H1 (cell line): ENCODE measurements at regions not wholly inside any gene's neighbourhood (a gene's known extent, or its start where the extent isn't known, plus 50 kb on each side); places are given as distances from the start of the nearest gene placed in this dataset.

Experiments used
- CTCF ChIA-PET: fragments of 300-600 bp; sonication (Branson Sonifier 250); formaldehyde crosslinking; loops from one replicate; lab custom pipeline; 2021; ENCODE audit not compliant: partially characterized antibody; lab: Charles Lee
- POLR2A ChIA-PET: fragments of 300-600 bp; sonication (Branson Sonifier 250); formaldehyde crosslinking; loops from one replicate; lab custom pipeline; 2021; ENCODE audit warnings: inconsistent platforms; ENCODE audit not compliant: partially characterized antibody; lab: Charles Lee
- DNase-seq, 2 experiments: peaks; one replicate each; pipeline versions ENCODE4 v3.0.0 to v3.0.0-alpha.2; 2010 to 2022; ENCODE audit warnings: low spot score in 2 of 2, low read depth in 1 of 2, mixed read lengths in 1 of 2
- FAIRE-seq: peaks from 2 replicates; lab custom pipeline; 2011; peaks lifted over from hg19 to GRCh38; lab: Jason Lieb, UNC
- H2AFZ ChIP-seq: 2 replicates; pipeline ENCODE4 v1.8.1; 2012; ENCODE audit warnings: low read length, inconsistent platforms
- H2AK5ac ChIP-seq: 2 replicates; pipeline ENCODE4 v1.6.1; 2013; ENCODE audit warnings: low read depth, low read length
- H2BK120ac ChIP-seq: replicated peaks from 2 replicates; pipeline ENCODE3; 2013; ENCODE audit warnings: low read depth, low read length, inconsistent platforms
- H2BK12ac ChIP-seq: 2 replicates; pipeline ENCODE4 v1.6.1; 2013; ENCODE audit warnings: low read depth, low read length
- H2BK15ac ChIP-seq: 2 replicates; pipeline ENCODE4 v1.6.1; 2013; ENCODE audit warnings: low read length
- H2BK20ac ChIP-seq: 2 replicates; pipeline ENCODE4 v1.6.1; 2013; ENCODE audit warnings: low read length
- H2BK5ac ChIP-seq: 2 replicates; pipeline ENCODE4 v1.6.1; 2013; ENCODE audit warnings: low read depth, low read length
- H3K14ac ChIP-seq: 2 replicates; pipeline ENCODE4 v1.6.1; 2013; ENCODE audit warnings: inconsistent platforms; ENCODE audit not compliant: insufficient read length
- H3K18ac ChIP-seq: 2 replicates; pipeline ENCODE4 v1.6.1; 2013; ENCODE audit warnings: low read length; ENCODE audit errors: extremely low read depth
- H3K23ac ChIP-seq: 2 replicates; pipeline ENCODE4 v1.6.1; 2013; ENCODE audit warnings: inconsistent platforms; ENCODE audit not compliant: insufficient read length
- H3K23me2 ChIP-seq: 2 replicates; pipeline ENCODE4 v1.6.1; 2013; ENCODE audit warnings: low read depth, low read length
- H3K27ac ChIP-seq: 2 replicates; pipeline ENCODE4 v1.6.1; 2011; ENCODE audit warnings: low read depth, low read length, inconsistent platforms
- H3K27me3 ChIP-seq, 4 experiments: replicated peaks in 1 of 4; 1 replicate in 1 of 4; 2 replicates in 3 of 4; pipeline versions ENCODE4 v1.6.1 to v1.8.1; 2011 to 2013; ENCODE audit warnings: low read length in 3 of 4, mild to moderate bottlenecking in 3 of 4, inconsistent platforms in 2 of 4, mixed read lengths in 2 of 4, moderate library complexity in 1 of 4; ENCODE audit not compliant: control insufficient read depth in 3 of 4, insufficient read depth in 3 of 4; ENCODE audit errors: extremely low read depth in 1 of 4
- H3K36me3 ChIP-seq, 4 experiments: 2 replicates each; pipeline versions ENCODE4 v1.6.1 to v1.8.1; 2011 to 2013; ENCODE audit warnings: mild to moderate bottlenecking in 4 of 4, low read length in 3 of 4, moderate library complexity in 2 of 4, control low read depth in 1 of 4, inconsistent platforms in 1 of 4; ENCODE audit not compliant: insufficient read depth in 4 of 4, control insufficient read depth in 2 of 4
- H3K4ac ChIP-seq: replicated peaks from 2 replicates; pipeline ENCODE3; 2013; ENCODE audit warnings: low read length, low read depth, mixed read lengths, inconsistent platforms; ENCODE audit not compliant: insufficient read length
- H3K4me1 ChIP-seq, 4 experiments: replicated peaks in 1 of 4; 1 replicate in 1 of 4; 2 replicates in 3 of 4; pipeline versions ENCODE4 v1.6.1 to v1.8.1; 2011 to 2013; ENCODE audit warnings: low read length in 3 of 4, inconsistent platforms in 2 of 4, mixed read lengths in 1 of 4; ENCODE audit not compliant: insufficient read depth in 4 of 4, control insufficient read depth in 3 of 4
- H3K4me2 ChIP-seq, 2 experiments: 2 replicates each; pipeline versions ENCODE4 v1.6.1 to v1.8.1; 2011 to 2013; ENCODE audit warnings: low read depth in 2 of 2, low read length in 2 of 2, control low read depth in 1 of 2, inconsistent platforms in 1 of 2, mild to moderate bottlenecking in 1 of 2; ENCODE audit not compliant: insufficient read depth in 1 of 2
- H3K4me3 ChIP-seq, 4 experiments: fragments of 200-600, 300-600 bp in 1 of 4; sonication (generic), shearing (Covaris generic), sonication (Bioruptor Twin) in 1 of 4; 2 replicates each; pipeline versions ENCODE4 v1.5.1 to v1.8.1; 2011 to 2016; ENCODE audit warnings: low read length in 4 of 4, low read depth in 3 of 4, control low read depth in 2 of 4, inconsistent platforms in 2 of 4, mild to moderate bottlenecking in 2 of 4, mixed read lengths in 1 of 4, moderate library complexity in 1 of 4; ENCODE audit not compliant: insufficient read depth in 2 of 4; ENCODE audit errors: extremely low read depth in 1 of 4
- H3K56ac ChIP-seq: replicated peaks from 2 replicates; pipeline ENCODE3; 2013; ENCODE audit warnings: low read depth, mild to moderate bottlenecking, mixed read lengths, low read length, inconsistent platforms; ENCODE audit not compliant: insufficient read length
- H3K79me1 ChIP-seq: 2 replicates; pipeline ENCODE4 v1.6.1; 2013; ENCODE audit warnings: low read depth, low read length, control low read depth
- H3K79me2 ChIP-seq, 2 experiments: 2 replicates each; pipeline versions ENCODE4 v1.6.1 to v1.8.1; 2012 to 2013; ENCODE audit warnings: low read length in 2 of 2, mild to moderate bottlenecking in 2 of 2, inconsistent platforms in 1 of 2; ENCODE audit not compliant: insufficient read depth in 2 of 2, control insufficient read depth in 1 of 2
- H3K9ac ChIP-seq, 4 experiments: replicated peaks in 1 of 4; 1 replicate in 1 of 4; 2 replicates in 3 of 4; pipeline versions ENCODE4 v1.6.1 to v1.8.1; 2011 to 2013; ENCODE audit warnings: low read depth in 3 of 4, low read length in 3 of 4, control low read depth in 2 of 4, mild to moderate bottlenecking in 2 of 4, moderate library complexity in 2 of 4, inconsistent platforms in 1 of 4; ENCODE audit errors: extremely low read depth in 1 of 4
- H3K9me3 ChIP-seq, 2 experiments: 2 replicates each; pipeline versions ENCODE4 v1.6.1 to v1.8.1; 2012 to 2013; ENCODE audit warnings: mild to moderate bottlenecking in 2 of 2, moderate library complexity in 2 of 2, control low read depth in 1 of 2, inconsistent platforms in 1 of 2, low read depth in 1 of 2, low read length in 1 of 2, mixed read lengths in 1 of 2; ENCODE audit not compliant: insufficient read depth in 2 of 2
- H4K20me1 ChIP-seq, 2 experiments: replicated peaks in 1 of 2; 2 replicates each; pipeline versions ENCODE3 to v1.8.1; 2011 to 2013; ENCODE audit warnings: inconsistent platforms in 2 of 2, low read length in 2 of 2, mild to moderate bottlenecking in 1 of 2; ENCODE audit not compliant: insufficient read depth in 2 of 2, control insufficient read depth in 1 of 2
- H4K5ac ChIP-seq: 2 replicates; pipeline ENCODE4 v1.6.1; 2013; ENCODE audit warnings: low read length, low read depth, mixed read lengths, inconsistent platforms; ENCODE audit not compliant: insufficient read length
- H4K8ac ChIP-seq: 2 replicates; pipeline ENCODE4 v1.8.0; 2013; ENCODE audit warnings: mild to moderate bottlenecking, moderate library complexity, low read length, inconsistent platforms; ENCODE audit not compliant: insufficient read depth; ENCODE audit errors: extremely low read depth
- H4K91ac ChIP-seq: replicated peaks from 2 replicates; pipeline ENCODE3; 2013; ENCODE audit warnings: low read length, mixed read lengths, inconsistent platforms; ENCODE audit not compliant: insufficient read length
- BRCA1 ChIP-seq: IDR thresholded peaks from 2 replicates; pipeline ENCODE4 v1.6.1; 2012; ENCODE audit warnings: low read depth, low read length, improper control_type of control experiment
- HDAC2 ChIP-seq, 2 experiments: fragments of 300-600 bp in 1 of 2; sonication (generic) in 1 of 2; IDR thresholded peaks; 2 replicates each; pipeline ENCODE4 v1.6.1; 2011 to 2012; ENCODE audit warnings: low read depth in 2 of 2, low read length in 2 of 2, mild to moderate bottlenecking in 2 of 2, moderate library complexity in 2 of 2, borderline replicate concordance in 1 of 2, inconsistent platforms in 1 of 2
- NANOG ChIP-seq: IDR thresholded peaks from 2 replicates; pipeline ENCODE4 v1.6.1; 2011; ENCODE audit warnings: low read length, low read depth, mild to moderate bottlenecking, inconsistent platforms; ENCODE audit not compliant: insufficient read depth, poor library complexity, severe bottlenecking
- RXRA ChIP-seq: IDR thresholded peaks from 2 replicates; pipeline ENCODE4 v1.6.1; 2011; ENCODE audit warnings: low read depth, mild to moderate bottlenecking, low read length, moderate library complexity; ENCODE audit not compliant: insufficient read depth
- SIRT6 ChIP-seq: IDR thresholded peaks from one replicate; pipeline ENCODE4 v1.7.1; 2012; ENCODE audit warnings: low read length, inconsistent platforms
- SIX5 ChIP-seq: IDR thresholded peaks from 2 replicates; pipeline ENCODE4 v1.6.1; 2011; ENCODE audit warnings: mild to moderate bottlenecking, low read depth, low read length
- SP2 ChIP-seq: IDR thresholded peaks from 2 replicates; pipeline ENCODE4 v1.6.1; 2012; ENCODE audit warnings: mild to moderate bottlenecking, low read length, inconsistent platforms
- TAF7 ChIP-seq: optimal IDR thresholded peaks from 2 replicates; pipeline ENCODE3; 2011; ENCODE audit warnings: low read depth, mild to moderate bottlenecking, inconsistent platforms, low read length, moderate library complexity, borderline replicate concordance
- TF ChIP-seq, protein P1 (sequence below): IDR thresholded peaks from 2 replicates; pipeline ENCODE4 v1.6.1; 2012; ENCODE audit warnings: inconsistent platforms
- TF ChIP-seq, protein P2 (sequence below), 3 experiments: IDR thresholded peaks; 1 replicate in 2 of 3; 2 replicates in 1 of 3; pipeline versions ENCODE4 v1.5.1 to v1.6.1; 2011; ENCODE audit warnings: low read length in 3 of 3, mild to moderate bottlenecking in 3 of 3, inconsistent platforms in 2 of 3, low read depth in 1 of 3, moderate library complexity in 1 of 3; ENCODE audit not compliant: insufficient read depth in 1 of 3; ENCODE audit errors: control extremely low read depth in 1 of 3
- TF ChIP-seq, protein P3 (sequence below): IDR thresholded peaks from 2 replicates; pipeline ENCODE4 v1.6.1; 2012; ENCODE audit warnings: inconsistent platforms

DNA sequence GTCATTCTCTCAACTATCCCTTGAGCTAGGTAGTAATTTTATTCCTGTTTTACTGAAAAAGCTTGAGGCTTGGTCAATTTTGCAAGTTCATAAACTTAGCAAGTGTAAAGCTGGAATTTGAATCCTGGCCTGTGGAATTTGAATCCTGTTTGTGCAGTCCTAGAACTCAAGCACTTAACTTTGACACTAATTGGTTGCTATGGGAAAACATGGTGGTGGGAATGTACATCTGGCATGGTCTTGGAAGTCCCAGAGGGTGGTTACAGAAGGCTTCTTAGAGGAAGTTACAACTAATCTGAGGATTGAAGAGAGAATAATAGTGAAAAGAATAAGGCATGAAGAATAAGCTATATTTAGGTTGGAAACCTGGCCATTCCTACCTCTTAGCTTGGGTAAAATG lies 66.5 kb upstream of the LIN7C start:
- H3K18ac ChIP-seq = no peak overlapping the region
- H3K14ac ChIP-seq = no peak overlapping the region
- no peak overlapping the region for H2BK20ac ChIP-seq
- no peak overlapping the region for H4K5ac ChIP-seq
- H3K27ac ChIP-seq = no peak overlapping the region
- H3K4me3 ChIP-seq = no peak overlapping the region
- H4K91ac ChIP-seq = no peak overlapping the region
- H3K79me2 ChIP-seq = no peaks in the 10 kb centered on the region
- peaks cover 0 to 6% (median 2%) of the 10 kb centered on the region in 4 experiments; a peak in 4 of 7 replicates for H3K4me1 ChIP-seq
- DNase-seq (no peak), FAIRE-seq (no peak)
- no peak overlapping the region for H2BK5ac ChIP-seq
- H3K23me2 ChIP-seq = no peaks in the 10 kb centered on the region
- H2BK120ac ChIP-seq = no peak overlapping the region
- no peak overlapping the region for H3K56ac ChIP-seq
- H3K23ac ChIP-seq = no peak overlapping the region
- H2AFZ ChIP-seq = no peak overlapping the region
- no peaks in the 10 kb centered on the region for H3K9me3 ChIP-seq
- no peak overlapping the region for H3K4me2 ChIP-seq
- no peak overlapping the region for H2AK5ac ChIP-seq
- no peak overlapping the region for H3K9ac ChIP-seq
- no peak overlapping the region for H3K4ac ChIP-seq
- H4K8ac ChIP-seq = no peak overlapping the region
- CTCF ChIA-PET = interaction anchor here (1.5 to 1.6 kb wide), 2 partner anchors 9 to 25 kb away, joined by 3 to 6 read pairs; no protein-coding TSS in a partner anchor
- no peaks in the 10 kb centered on the region for H3K36me3 ChIP-seq
- H3K79me1 ChIP-seq = no peaks in the 10 kb centered on the region
- POLR2A ChIA-PET = no interaction called here
- H4K20me1 ChIP-seq = no peaks in the 10 kb centered on the region
- H3K27me3 ChIP-seq = no peaks in the 10 kb centered on the region
- H2BK15ac ChIP-seq = no peak overlapping the region
- no peak overlapping the region for H2BK12ac ChIP-seq
- TF ChIP-seq, protein P1, sequence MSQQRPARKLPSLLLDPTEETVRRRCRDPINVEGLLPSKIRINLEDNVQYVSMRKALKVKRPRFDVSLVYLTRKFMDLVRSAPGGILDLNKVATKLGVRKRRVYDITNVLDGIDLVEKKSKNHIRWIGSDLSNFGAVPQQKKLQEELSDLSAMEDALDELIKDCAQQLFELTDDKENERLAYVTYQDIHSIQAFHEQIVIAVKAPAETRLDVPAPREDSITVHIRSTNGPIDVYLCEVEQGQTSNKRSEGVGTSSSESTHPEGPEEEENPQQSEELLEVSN = no peak
- no peak for TF ChIP-seq SIX5
- no peak for TF ChIP-seq RXRA
- TF ChIP-seq, protein P2, sequence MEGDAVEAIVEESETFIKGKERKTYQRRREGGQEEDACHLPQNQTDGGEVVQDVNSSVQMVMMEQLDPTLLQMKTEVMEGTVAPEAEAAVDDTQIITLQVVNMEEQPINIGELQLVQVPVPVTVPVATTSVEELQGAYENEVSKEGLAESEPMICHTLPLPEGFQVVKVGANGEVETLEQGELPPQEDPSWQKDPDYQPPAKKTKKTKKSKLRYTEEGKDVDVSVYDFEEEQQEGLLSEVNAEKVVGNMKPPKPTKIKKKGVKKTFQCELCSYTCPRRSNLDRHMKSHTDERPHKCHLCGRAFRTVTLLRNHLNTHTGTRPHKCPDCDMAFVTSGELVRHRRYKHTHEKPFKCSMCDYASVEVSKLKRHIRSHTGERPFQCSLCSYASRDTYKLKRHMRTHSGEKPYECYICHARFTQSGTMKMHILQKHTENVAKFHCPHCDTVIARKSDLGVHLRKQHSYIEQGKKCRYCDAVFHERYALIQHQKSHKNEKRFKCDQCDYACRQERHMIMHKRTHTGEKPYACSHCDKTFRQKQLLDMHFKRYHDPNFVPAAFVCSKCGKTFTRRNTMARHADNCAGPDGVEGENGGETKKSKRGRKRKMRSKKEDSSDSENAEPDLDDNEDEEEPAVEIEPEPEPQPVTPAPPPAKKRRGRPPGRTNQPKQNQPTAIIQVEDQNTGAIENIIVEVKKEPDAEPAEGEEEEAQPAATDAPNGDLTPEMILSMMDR (IDR thresholded peaks at IDR 0.05; ENCODE audit: control extremely low read depth in 1 of 3, insufficient read depth in 1 of 3, low read depth in 1 of 3, low read length in 3 of 3) = no peak
- TF ChIP-seq SP2 = no peak
- TF ChIP-seq BRCA1 = no peak
- no peak for TF ChIP-seq SIRT6
- TF ChIP-seq TAF7 = no peak
- TF ChIP-seq HDAC2 (IDR thresholded peaks at IDR 0.05; ENCODE audit: borderline replicate concordance in 1 of 2, low read depth in 2 of 2, low read length in 2 of 2) = no peak
- TF ChIP-seq NANOG = no peak
- TF ChIP-seq, protein P3, sequence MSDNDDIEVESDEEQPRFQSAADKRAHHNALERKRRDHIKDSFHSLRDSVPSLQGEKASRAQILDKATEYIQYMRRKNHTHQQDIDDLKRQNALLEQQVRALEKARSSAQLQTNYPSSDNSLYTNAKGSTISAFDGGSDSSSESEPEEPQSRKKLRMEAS = no peak
